HL-60 (cell line): ENCODE measurements at regions not wholly inside any gene's neighbourhood (a gene's known extent, or its start where the extent isn't known, plus 50 kb on each side); places are given as distances from the start of the nearest gene placed in this dataset.
A peak's percentile ranks its signal among the peaks of the same experiment; 100 is the strongest.
"Not testable (repeated sequence)": the region's sequence is repeated elsewhere in the genome, so short reads cannot be mapped to it uniquely, and the experiment has no call there.

Source experiments
- DNase-seq, 2 experiments: peaks; one replicate each; pipeline ENCODE4 v3.0.0-alpha.2; 2010 to 2020; ENCODE audit warnings: low read depth in 1 of 2, low spot score in 1 of 2
- H3K27ac ChIP-seq: fragments of 250-450 bp; sonication (Bioruptor Pico); replicated peaks from 2 replicates; pipeline ENCODE4 v1.5.1; 2020; ENCODE audit warnings: mild to moderate bottlenecking, moderate library complexity
- H3K27me3 ChIP-seq: fragments of 250-450 bp; sonication (Bioruptor Pico); 2 replicates; pipeline ENCODE4 v1.5.1; 2021; ENCODE audit warnings: mild to moderate bottlenecking, moderate library complexity; ENCODE audit not compliant: insufficient read depth, poor library complexity, severe bottlenecking
- H3K4me3 ChIP-seq: replicated peaks from 2 replicates; pipeline ENCODE4 v1.5.1; 2011; ENCODE audit warnings: mild to moderate bottlenecking, control low read depth, low read length; ENCODE audit not compliant: insufficient read depth
- CTCF ChIP-seq: IDR thresholded peaks from one replicate; pipeline ENCODE4 v1.5.1; 2011; ENCODE audit warnings: low read length, control low read depth, inconsistent platforms; ENCODE audit not compliant: insufficient read depth
- GABPA ChIP-seq: IDR thresholded peaks from 2 replicates; pipeline ENCODE4 v1.6.1; 2012; ENCODE audit warnings: low read depth
- POLR2AphosphoS5 ChIP-seq: IDR thresholded peaks from 2 replicates; pipeline ENCODE4 v1.6.1; 2012; ENCODE audit warnings: low read depth
- REST ChIP-seq: IDR thresholded peaks from 2 replicates; pipeline ENCODE4 v1.6.1; 2012; ENCODE audit warnings: low read depth; ENCODE audit not compliant: insufficient replicate concordance
- SPI1 ChIP-seq: IDR thresholded peaks from 2 replicates; pipeline ENCODE4 v1.6.1; 2012; ENCODE audit warnings: low read depth, mild to moderate bottlenecking, borderline replicate concordance

- no peak for TF ChIP-seq REST
- no peak for TF ChIP-seq CTCF
- no peak for TF ChIP-seq GABPA
- TF ChIP-seq POLR2AphosphoS5: no peak
- TF ChIP-seq SPI1: no peak
- H3K27me3 ChIP-seq: no peaks in the 10 kb centered on the region
- peak in 1 of 2 experiments; percentile 26 for DNase-seq
- H3K27ac ChIP-seq: no peak overlapping the region
- H3K4me3 ChIP-seq: no peak overlapping the region
Measured at GRCh38 chr10:62934258-62934657, 118.1 kb upstream of the EGR2 start.

- H3K27me3 ChIP-seq, H3K4me3 ChIP-seq, H3K27ac ChIP-seq, DNase-seq: not testable (repeated sequence)
Measured at GRCh38 chr10:62928763-62929162, 112.6 kb upstream of the EGR2 start.

- no peak for DNase-seq
- H3K4me3 ChIP-seq: no peak overlapping the region
- no peaks in the 10 kb centered on the region for H3K27me3 ChIP-seq
- no peak overlapping the region for H3K27ac ChIP-seq
- TF ChIP-seq SPI1 (no peak), GABPA (no peak), CTCF (no peak)
Measured at GRCh38 chr10:62926407-62926806, 110.2 kb upstream of the EGR2 start.

- Histone ChIP-seq H3K27me3 (no peaks in the 10 kb centered on the region), H3K27ac (no peak overlapping the region), H3K4me3 (no peak overlapping the region)
- DNase-seq: no peak
- TF ChIP-seq CTCF (no peak), POLR2AphosphoS5 (no peak), GABPA (no peak), SPI1 (no peak), REST (no peak)
Measured at GRCh38 chr10:62924344-62924748, 108.2 kb upstream of the EGR2 start.
